ENCODE measurements at regions not wholly inside any gene's neighbourhood (a gene's known extent, or its start where the extent isn't known, plus 50 kb on each side); places are given as distances from the start of the nearest gene placed in this dataset.

GRCh38 chr2:186024921-186025320, 286.3 kb downstream of the FSIP2 start:
- TF ChIP-seq CTCF (IDR thresholded peaks at IDR 0.05; ENCODE audit: insufficient read depth, low read depth, low read length): no peak
- no peak for DNase-seq (ENCODE audit: low read depth)
- no peak overlapping the region for H3K4me3 ChIP-seq (ENCODE audit: low read depth, low read length)

GRCh38 chr2:186027922-186028321, 289.3 kb downstream of the FSIP2 start:
- no peak for TF ChIP-seq CTCF (IDR thresholded peaks at IDR 0.05; ENCODE audit: insufficient read depth, low read depth, low read length)
- H3K4me3 ChIP-seq (ENCODE audit: low read depth, low read length): no peak overlapping the region
- no peak for DNase-seq (ENCODE audit: low read depth)

GRCh38 chr2:186031229-186031628, 292.6 kb downstream of the FSIP2 start:
- no peak overlapping the region for H3K4me3 ChIP-seq (ENCODE audit: low read depth, low read length)
- DNase-seq (ENCODE audit: low read depth): no peak
- TF ChIP-seq CTCF (IDR thresholded peaks at IDR 0.05; ENCODE audit: insufficient read depth, low read depth, low read length): no peak

- no peak for DNase-seq (ENCODE audit: low read depth)
Measured at GRCh38 chr2:186032102-186032738, 293.6 kb downstream of the FSIP2 start.

GRCh38 chr2:186032930-186033329, 294.3 kb downstream of the FSIP2 start:
- no peak overlapping the region for H3K4me3 ChIP-seq (ENCODE audit: low read depth, low read length)
- TF ChIP-seq CTCF (IDR thresholded peaks at IDR 0.05; ENCODE audit: insufficient read depth, low read depth, low read length): no peak
- DNase-seq (ENCODE audit: low read depth): no peak

More at GRCh38 chr2:186032102-186032738, 293.6 kb downstream of the FSIP2 start:
- H3K4me3 ChIP-seq (ENCODE audit: low read depth, low read length): no peak overlapping the region
- TF ChIP-seq CTCF (IDR thresholded peaks at IDR 0.05; ENCODE audit: insufficient read depth, low read depth, low read length): no peak

GRCh38 chr2:186033541-186033940, 294.9 kb downstream of the FSIP2 start:
- DNase-seq (ENCODE audit: low read depth): no peak
- TF ChIP-seq CTCF (IDR thresholded peaks at IDR 0.05; ENCODE audit: insufficient read depth, low read depth, low read length): no peak

More at GRCh38 chr2:186033541-186033940, 294.9 kb downstream of the FSIP2 start:
- no peak overlapping the region for H3K4me3 ChIP-seq (ENCODE audit: low read depth, low read length)
